HG03457 (cell line): ENCODE measurements at regions not wholly inside any gene's neighbourhood (a gene's known extent, or its start where the extent isn't known, plus 50 kb on each side); places are given as distances from the start of the nearest gene placed in this dataset.
"Not testable (repeated sequence)": the region's sequence is repeated elsewhere in the genome, so short reads cannot be mapped to it uniquely, and the experiment has no call there.

Experiments
- ATAC-seq: cut with Tn5 transposase; IDR thresholded peaks from one replicate; pipeline ENCODE4 v1.9.1; 2021; ENCODE audit warnings: moderate number of reproducible peaks; ENCODE audit not compliant: unreplicated experiment

DNA sequence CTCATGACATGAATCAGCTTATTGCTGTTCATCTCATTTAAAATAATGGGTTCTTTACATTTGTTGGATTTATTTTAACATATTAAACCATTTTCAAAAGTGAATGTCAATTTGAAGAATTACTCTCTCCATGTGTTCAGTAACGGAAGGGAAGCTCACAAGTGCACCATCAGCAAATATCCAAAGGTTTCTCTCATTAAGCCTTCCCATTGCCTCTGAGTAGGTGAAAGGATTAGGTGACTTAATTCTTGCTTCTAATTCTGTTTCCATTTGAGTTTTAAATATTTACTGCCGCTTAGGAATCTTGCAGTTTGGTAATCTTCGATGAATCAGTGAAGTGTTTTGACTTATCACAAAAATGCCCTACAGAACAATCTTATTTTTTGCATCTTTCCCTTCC lies 145.1 kb upstream of the NYAP2 start:
- no peak for ATAC-seq

DNA sequence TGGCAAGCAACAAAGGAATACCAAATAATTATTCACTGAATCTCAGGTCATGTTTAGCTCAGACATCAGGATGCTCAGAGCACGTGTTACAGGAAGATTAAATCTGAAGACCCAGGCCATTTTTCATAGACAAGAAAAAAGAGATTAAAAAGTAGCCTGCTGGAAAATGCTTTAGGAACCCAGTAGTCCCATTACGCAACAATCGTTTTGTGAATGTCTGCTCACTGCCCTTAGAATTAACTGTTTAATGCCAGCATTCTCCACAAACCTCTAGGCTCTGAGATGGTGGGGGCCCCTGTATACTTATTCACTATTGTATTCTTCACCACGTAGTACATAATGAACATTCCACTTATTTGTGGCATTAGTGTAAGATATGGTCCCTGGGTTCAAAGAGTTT lies 154.6 kb upstream of the NYAP2 start:
- ATAC-seq: no peak

DNA sequence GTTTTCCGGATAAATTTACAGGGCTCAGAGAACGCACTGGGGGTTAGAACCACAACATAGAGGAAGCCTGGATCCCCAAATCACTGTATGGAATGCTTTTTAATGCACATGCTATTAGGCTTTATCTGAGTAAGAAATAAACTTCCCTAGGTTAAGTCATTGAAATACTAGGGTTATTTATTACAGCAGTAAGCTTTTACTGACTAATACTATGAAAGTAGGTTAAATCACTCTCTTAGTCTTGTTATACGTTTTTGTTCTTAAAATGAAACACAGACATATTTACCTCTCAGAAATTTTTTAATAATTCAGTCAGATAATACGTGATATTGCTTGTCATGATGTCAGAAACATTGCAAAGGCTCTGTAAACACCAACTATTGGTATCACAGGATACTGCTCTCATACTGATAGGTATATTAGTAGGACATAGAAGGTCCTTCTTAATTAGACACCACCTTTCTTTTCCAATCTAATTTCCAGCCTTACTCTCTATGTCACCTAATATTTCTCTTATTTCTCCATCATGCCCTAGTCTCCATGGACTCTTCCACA lies 162.7 kb upstream of the NYAP2 start:
- no peak for ATAC-seq

DNA sequence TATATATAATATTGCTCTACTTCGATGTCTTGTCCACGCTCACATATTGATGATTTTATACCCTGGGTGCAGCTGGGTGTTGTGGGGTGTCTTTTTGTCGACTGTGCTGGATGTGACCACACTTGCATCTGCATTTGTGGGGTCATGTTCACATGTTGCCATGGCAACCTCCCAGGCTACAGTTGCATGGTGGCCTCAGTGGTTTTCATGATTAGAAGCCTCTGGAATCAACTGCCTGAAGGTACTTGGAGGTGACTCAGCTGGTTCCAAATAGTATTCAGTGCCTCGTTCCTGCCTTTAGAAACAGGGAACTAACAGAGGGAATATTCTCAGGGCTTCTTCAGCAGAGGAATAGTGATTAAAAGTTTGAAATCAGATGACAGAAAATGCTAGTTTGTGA lies 166.3 kb upstream of the NYAP2 start:
- ATAC-seq: no peak

DNA sequence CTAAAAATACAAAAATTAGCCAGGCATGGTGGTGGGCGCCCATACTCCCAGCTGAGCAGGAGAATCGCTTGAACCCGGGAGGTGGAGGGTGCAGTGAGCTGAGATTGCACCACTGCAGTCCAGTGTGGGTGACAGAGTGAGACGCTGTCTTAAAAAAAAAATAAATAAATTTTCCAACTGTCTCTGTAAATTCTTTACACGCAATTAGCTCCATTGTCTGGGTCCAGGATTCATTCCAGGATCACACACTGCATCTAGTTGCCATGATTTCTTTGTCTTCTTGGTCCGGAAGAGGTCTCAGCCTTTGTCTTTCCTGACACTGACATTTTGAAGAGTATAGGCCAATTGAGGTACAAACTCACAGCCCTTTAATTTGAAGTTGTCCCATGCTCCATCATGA lies 167.6 kb upstream of the NYAP2 start:
- no peak for ATAC-seq

DNA sequence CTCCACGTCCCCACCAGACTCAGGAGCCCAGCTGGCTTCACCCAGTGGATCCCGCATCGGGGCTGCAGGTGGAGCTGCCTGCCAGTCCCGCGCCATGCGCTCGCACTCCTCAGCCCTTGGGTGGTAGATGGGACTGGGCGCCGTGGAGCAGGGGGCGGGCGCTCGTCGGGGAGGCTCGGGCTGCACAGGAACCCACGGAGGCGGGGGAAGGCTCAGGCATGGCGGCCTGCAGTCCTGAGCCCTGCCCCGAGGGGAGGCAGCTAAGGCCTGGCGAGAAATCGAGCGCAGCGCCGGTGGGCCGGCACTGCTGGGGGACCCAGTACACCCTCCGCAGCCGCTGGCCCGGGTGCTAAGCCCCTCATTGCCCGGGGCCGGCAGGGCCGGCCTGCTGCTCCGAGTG lies 170.2 kb upstream of the NYAP2 start:
- ATAC-seq: not testable (repeated sequence)

DNA sequence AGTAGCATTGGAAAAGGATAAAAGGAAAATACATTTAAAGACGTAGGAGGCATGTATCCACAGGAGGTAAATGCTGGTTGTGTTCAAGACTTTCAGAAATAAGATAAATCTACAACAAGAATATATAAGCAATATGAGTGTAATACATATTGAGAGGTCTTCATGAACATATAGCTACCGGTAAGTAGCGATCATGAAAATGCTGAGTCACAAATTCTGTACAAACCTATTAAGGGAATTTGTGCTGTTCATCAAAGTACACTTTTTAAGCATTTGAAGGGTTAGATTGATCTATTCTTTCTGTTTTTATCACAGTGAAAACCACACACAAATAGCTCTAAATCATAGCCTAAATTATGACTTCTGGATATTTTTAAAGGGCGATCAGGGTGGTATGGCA lies 173.1 kb upstream of the NYAP2 start:
- ATAC-seq: no peak

DNA sequence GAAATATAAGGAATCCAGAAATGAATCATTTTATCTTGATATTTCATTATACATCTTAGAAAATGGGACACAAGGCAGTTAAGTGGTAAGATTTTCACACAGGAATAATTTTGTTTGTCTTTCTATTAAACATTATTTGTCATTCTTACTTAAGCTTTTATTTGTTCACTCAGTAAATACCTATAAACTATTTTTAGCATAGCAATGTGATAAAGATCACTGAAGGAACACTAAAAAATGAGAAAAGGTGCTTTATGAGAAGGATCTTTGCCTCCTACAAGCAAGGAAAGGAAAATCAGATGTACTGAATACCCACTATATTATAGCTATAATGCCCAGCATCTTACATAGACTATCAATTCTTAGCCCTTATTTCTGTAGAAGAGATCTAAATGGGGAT lies 176.2 kb upstream of the NYAP2 start:
- ATAC-seq: no peak

DNA sequence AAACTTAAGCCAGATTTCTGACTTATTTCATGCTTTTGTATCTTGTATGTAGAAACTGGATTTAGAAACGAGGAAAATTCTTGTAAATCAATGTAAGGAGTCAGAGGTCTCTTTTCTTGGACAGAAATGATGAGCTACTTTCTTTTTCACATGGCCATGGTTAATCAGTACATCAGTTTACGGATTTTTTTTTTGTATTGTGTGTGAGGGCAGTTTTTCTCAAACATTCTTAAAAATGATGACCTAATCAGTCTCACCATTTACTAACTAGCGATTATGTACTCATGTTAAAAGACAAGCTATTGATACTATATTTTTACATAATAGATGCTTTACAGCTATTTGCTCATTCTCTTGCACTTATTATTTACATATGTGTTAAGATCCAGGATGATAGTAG lies 165.2 kb upstream of the DOCK10 start:
- ATAC-seq: no peak

DNA sequence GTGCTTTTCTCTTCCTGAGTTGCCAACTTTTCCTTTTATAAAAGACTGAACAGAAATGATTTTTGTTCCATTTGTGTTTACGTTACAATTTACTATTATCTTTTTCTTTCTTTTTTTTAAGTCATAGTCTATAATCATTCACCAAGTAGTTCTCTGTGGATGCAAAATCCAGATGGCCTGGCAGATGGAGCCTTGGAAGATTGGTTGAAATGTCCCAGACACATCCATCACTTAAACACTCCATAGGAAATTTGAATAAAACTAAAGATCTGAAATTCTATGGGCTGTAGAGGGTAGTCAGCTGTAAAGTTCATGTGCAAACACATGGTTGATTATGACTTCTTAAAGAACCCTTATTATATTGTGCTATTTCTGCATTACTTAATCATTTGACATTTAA lies 164.8 kb upstream of the DOCK10 start:
- ATAC-seq: no peak

DNA sequence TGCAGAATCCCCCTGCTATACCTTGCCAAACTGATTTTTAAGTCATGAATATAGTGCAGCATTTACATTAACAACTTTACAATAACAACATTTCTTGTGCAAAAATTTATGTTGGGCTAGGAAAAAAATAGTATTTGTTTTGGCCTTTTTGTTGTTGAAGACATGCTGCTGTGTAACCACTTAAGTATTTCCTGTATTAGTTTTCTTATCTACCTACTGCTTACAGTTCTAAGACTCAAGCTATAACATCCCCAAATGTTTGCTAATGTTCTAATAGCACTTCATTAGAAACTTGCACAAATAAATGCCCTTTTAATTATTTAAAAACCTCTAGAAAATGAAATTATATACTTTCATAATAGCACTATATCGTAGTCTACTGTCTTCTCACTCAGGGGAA lies 154.3 kb upstream of the DOCK10 start:
- no peak for ATAC-seq

DNA sequence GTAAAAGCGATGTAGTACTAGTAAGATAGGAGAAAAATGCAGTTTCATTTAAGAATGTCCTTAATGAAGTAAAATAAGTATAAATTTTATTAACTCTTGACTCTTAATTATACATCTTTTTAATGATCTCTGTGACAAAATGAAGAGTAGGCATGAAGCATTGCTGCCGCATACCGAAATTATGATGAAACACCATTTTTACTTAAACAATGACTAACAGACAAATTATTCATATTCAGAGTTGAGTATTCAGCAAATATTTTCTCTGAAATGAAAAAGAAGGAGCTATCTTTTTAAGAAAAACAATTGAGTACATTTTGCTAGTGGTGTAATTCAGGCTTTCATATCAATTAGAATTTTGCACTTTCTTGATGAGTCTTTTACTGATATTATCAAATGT lies 150.6 kb upstream of the DOCK10 start:
- ATAC-seq: no peak

DNA sequence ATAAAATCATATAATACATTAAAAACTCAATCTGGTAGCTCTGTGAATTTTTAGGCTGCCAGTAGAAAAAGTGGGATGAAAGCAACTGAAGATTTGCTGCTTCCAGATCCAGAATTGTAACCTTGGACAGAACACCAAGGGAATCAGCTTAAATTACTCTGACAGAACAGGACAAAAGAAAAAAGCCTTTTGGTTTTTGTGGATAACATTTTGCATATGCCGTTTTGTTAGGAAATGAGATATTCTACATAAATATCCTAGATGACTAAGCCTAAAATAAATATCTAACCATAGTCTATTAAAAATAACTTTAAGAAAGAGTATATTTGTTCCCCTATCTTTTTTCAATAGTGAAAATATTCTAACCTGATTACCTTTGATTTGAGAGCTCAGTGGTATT lies 148.7 kb upstream of the DOCK10 start:
- no peak for ATAC-seq

DNA sequence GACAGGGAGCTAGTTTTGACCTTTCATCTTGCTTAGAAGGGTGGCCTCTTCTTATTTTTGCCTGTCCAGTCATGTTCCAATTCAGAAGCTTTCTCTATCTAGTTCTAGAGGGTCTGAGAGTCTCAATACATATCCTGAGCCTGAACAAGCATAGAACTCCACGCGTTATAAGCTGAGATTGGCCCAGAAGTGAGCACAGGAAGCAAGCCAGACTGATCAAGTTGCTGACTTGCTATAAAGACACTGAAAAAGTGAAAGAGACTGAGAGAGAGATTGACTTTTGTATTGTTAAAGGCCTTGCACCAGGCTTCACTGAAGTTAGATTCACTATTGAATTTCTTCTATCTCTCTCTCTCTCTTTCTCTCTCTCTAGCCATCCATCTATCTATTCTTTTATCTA lies 142.7 kb upstream of the DOCK10 start:
- no peak for ATAC-seq

DNA sequence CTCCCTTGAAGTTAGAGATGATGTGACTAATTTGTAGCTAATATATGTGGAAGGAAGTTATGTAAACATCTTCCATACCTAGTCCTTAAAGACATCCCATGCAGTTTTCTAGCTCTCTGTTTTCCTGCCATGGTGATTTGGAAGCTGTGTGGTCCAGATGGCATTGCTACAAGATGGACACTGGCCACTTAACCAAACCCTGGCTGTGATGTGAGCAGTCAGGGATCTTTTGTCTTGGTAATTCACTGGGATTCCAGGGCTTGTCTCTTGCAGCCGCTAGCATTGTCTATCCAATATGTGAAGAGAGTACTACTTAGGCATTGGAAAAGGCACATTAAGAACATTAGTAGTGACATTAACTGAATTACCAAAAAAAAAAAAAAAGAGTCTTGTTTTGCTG lies 139.9 kb upstream of the DOCK10 start:
- no peak for ATAC-seq

DNA sequence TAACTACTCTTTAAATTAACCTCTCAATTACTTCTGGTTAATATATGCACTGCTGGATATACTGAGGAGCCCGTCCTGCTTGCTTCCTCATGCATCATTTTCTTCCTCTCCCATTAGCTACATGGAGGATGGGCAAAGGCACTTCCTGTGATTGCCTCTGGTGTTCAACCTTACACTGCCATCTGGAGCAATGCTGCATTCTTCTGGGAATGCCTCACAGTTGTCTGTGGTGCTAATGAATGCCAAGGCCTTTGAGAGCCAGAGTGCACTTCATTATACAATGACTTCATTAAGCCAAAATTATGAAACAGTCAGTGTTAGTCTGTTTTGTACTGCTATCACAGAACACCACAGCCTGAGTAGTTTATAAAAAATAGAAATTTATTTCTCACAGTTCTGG lies 134.8 kb upstream of the DOCK10 start:
- no peak for ATAC-seq

DNA sequence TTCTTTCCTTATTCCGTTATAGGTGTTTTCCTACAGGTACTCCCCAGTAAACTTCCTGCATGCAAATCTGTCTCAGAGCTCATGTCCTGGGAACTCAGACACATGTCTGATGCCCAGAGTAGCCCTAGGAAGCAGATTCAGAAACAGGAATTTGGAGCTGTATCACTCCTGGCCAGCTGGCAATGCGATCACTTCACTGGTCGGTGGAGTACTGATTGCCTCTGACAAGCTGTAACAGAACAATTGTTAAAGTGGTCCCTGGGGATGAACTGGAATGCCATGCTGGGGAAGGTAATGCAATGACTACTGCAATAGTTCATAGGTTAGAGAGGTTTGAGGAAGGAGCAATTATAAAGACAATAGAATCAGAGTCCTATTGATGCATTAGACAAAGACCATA lies 131.6 kb upstream of the DOCK10 start:
- no peak for ATAC-seq

DNA sequence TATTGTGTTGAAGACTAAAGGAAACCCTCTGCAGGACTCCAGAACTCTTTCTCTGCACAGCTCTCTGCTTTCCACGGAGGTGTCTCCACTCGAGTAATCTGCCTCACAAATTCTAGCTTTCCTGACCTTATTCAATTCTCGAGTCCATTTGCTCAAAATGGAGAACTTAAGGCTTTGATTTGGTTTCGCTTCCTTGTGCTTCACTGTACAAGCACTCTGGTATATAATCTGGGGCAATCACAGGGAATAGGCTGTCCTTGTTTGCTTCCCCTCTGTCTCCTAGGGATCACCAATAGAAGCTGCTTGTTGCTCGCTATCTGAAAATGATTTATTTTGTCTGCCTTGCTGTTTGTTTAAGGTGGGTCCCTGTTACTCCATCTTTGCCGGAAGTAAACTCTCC lies 129.1 kb upstream of the DOCK10 start:
- ATAC-seq: no peak

DNA sequence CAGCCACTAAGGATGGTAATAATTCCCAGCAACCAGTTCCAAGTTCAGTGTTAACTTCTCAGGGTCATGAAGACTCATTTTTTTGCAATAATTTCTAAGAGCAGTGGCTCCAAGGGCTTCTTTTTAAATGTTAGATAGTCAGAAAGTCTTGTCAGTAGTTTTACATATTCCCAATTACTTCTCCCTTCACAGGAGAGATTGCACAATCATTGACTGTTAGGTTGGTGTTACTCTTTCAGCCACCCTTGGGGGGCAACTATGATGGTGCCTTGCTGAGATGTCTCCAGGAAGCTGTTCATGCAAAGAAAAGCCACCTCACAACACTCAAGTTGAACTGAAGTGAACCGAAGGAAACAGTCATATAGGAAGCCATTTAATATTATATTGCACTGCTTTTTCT lies 127.9 kb upstream of the DOCK10 start:
- no peak for ATAC-seq

DNA sequence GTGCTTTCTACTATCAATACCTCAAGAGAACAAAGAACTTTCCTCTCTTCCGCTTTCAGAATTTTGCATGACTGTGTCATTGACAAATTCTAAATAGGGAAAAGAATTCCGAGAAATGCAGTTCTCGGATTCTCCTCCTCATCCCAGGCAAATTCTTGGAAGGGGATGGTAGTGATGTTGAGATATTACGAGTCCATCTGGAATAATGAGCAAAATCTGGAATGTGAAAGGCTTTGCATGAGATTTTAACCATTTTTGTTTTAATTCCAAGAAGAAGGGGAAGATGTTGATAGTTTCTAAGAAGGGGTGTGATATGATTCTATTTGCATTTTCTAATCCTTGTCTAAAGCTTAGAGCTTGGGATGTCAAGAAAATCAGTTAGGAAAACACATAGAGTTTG lies 127.1 kb upstream of the DOCK10 start:
- no peak for ATAC-seq

DNA sequence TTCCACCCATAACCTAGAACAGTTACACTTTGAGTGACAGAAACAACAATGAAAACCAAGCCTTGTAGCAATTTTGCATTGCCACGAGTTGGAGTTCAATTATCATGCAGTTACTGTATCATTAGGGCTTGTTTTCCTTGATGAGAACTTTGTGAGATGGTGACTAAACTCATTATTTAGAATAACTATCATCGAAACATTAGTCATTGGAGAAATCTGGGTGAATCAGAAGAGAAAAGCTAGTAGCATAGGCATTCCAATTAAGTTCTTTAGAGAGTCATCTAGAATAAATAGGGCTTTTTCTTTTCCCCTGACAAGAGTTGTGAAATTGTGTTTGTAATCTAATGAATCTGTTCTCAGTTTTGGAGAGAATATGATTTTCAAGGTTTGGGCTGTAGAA lies 122.8 kb upstream of the DOCK10 start:
- ATAC-seq: no peak

DNA sequence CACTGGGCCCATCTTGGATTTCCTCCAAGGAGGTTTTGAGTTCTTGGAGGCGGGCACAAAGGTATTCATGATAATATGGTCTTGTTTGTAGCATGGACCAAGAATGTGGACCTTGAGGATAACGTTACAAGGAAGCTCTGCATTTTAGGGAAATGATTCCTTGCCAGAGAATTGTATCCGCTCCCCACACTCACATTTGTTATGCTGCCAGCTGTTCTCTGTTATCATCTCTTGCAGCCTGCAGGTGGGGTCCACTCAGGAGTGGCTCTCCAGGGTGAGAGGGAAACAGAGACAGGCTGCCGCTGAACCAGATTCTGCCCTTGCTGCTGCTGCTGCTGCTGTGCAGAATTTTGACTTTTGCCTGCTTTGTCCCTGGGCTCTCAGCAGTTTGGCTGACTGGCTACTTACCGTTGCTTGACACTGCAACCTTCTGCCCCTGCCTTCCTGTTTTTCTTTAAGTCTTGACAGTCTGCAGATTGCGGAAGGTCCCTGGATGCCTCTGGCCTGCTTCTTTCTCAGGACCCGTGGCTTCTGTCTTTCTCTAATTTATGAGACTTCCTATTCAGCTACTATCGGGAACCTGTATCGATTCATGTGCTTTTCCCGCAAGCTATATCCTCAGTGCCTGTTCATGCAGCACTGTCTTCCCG lies 122.3 kb upstream of the DOCK10 start:
- no peak for ATAC-seq

DNA sequence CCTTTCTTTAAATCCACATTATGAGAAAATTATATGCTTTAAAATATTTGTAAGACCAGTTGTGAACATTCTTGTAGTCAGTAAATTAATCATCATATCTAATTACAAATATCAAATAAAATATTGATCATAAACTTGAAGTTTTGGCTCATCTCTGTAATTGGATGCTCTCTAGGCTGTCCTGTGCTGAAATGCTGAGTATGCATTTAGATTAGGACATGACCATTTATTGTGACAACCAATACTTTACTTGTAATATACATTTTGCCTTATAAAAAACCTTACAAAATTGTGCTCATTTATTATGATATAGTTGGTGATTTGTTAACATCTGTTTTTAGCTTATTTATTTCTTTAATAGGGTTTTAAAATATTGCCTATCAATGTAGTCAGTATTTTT lies 116.1 kb upstream of the DOCK10 start:
- no peak for ATAC-seq
